Stomach (tissue), 4 donors: ENCODE measurements at regions not wholly inside any gene's neighbourhood (a gene's known extent, or its start where the extent isn't known, plus 50 kb on each side); places are given as distances from the start of the nearest gene placed in this dataset.

Experiments
- EP300 ChIP-seq: sonication (generic); formaldehyde crosslinking; IDR thresholded peaks from one replicate; pipeline ENCODE4 v1.6.1; 2017; ENCODE audit warnings: antibody characterized with exemption
- POLR2A ChIP-seq, 4 donors: fragments of 450-650 bp; IDR thresholded peaks; one replicate each; pipeline ENCODE4 v1.6.1; 2016; ENCODE audit warnings: antibody characterized with exemption in 4 of 4, control low read depth in 2 of 4, mild to moderate bottlenecking in 1 of 4, moderate library complexity in 1 of 4
- POLR2AphosphoS5 ChIP-seq, 3 donors: sonication (generic); formaldehyde crosslinking; IDR thresholded peaks; one replicate each; pipeline ENCODE4 v1.6.1; 2016; ENCODE audit warnings: antibody characterized with exemption in 3 of 3

DNA sequence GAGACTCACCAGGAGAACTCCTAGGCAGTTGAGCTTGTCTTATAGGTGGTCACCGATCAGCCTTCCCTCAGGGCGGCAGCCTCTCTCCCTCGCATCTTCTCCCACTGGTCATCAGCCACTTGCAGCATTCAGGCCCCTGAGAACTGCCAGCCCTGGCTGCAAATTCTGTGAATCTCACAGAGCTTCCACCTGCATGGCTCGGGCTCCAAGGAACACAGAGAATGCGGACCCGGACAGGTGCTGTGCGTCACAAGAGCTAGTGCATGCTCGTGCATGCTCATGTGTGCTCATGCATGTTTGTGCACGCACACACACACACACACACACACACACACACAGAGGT is 176.9 kb downstream of the ARHGAP12 start:
- TF ChIP-seq POLR2A (IDR thresholded peaks at IDR 0.05) (no peak), EP300 (no peak), POLR2AphosphoS5 (IDR thresholded peaks at IDR 0.05) (no peak)
